K562 (cell line): ENCODE measurements at regions not wholly inside any gene's neighbourhood (a gene's known extent, or its start where the extent isn't known, plus 50 kb on each side); places are given as distances from the start of the nearest gene placed in this dataset.
A peak's percentile ranks its signal among the peaks of the same experiment; 100 is the strongest.

Source experiments
- DMBX1 ChIP-seq: fragments of 250-450 bp; sonication (Bioruptor Pico); IDR thresholded peaks from 2 replicates; pipeline ENCODE4 v1.8.0; 2022; ENCODE audit warnings: inconsistent platforms, mild to moderate bottlenecking, moderate library complexity, borderline replicate concordance
- DPF2 ChIP-seq: fragments of 450-650 bp; IDR thresholded peaks from 2 replicates; pipeline ENCODE4 v1.6.1; 2016
- HOXB6 ChIP-seq: fragments of 250-450 bp; sonication (Bioruptor Pico); IDR thresholded peaks from 2 replicates; pipeline ENCODE4 v1.5.1; 2022; ENCODE audit warnings: mild to moderate bottlenecking, borderline replicate concordance
- ILK ChIP-seq: fragments of 450-650 bp; IDR thresholded peaks from 2 replicates; pipeline ENCODE4 v1.6.1; 2016; ENCODE audit warnings: missing genetic modification characterization, low read depth, mild to moderate bottlenecking, missing compliant biosample characterization, moderate library complexity, borderline replicate concordance
- NONO ChIP-seq, 2 experiments: fragments of 200-400 bp in 1 of 2; fragments of 450-650 bp in 1 of 2; formaldehyde crosslinking in 1 of 2; IDR thresholded peaks; 2 replicates each; pipeline ENCODE4 v1.6.1; 2017; ENCODE audit warnings: low read depth in 2 of 2, mild to moderate bottlenecking in 2 of 2, moderate library complexity in 2 of 2, low read length in 1 of 2
- SP2 ChIP-seq: IDR thresholded peaks from 2 replicates; pipeline ENCODE4 v1.6.1; 2011; ENCODE audit warnings: mild to moderate bottlenecking, low read depth, low read length, moderate library complexity; ENCODE audit not compliant: poor library complexity, severe bottlenecking; ENCODE audit errors: extremely low read depth
- ZBTB7A ChIP-seq: IDR thresholded peaks from 2 replicates; pipeline ENCODE4 v1.6.1; 2011; ENCODE audit warnings: low read depth, mild to moderate bottlenecking, low read length, moderate library complexity, borderline replicate concordance; ENCODE audit not compliant: control insufficient read depth
- ZNF274 ChIP-seq: IDR thresholded peaks from 2 replicates; pipeline ENCODE4 v1.6.1; 2011; ENCODE audit warnings: low read depth, mild to moderate bottlenecking, low read length, moderate library complexity, borderline replicate concordance
- ZNF280A ChIP-seq: fragments of 450-650 bp; IDR thresholded peaks from 2 replicates; pipeline ENCODE4 v1.6.1; 2018; ENCODE audit warnings: mild to moderate bottlenecking, low read depth; ENCODE audit not compliant: partially characterized antibody
- ZNF589 ChIP-seq: fragments of 200-800 bp; sonication (Bioruptor generic); IDR thresholded peaks from 2 replicates; pipeline ENCODE4 v1.6.1; 2016; ENCODE audit warnings: low read depth, missing genetic modification characterization, missing compliant biosample characterization
- ZNF644 ChIP-seq: fragments of 200-800 bp; sonication (Bioruptor generic); IDR thresholded peaks from 2 replicates; pipeline ENCODE4 v1.6.1; 2016; ENCODE audit warnings: low read depth, missing genetic modification characterization, missing compliant biosample characterization
- TF ChIP-seq, protein P1 (sequence below): sonication (generic); formaldehyde crosslinking; IDR thresholded peaks from 2 replicates; pipeline ENCODE4 v1.8.0; 2023; ENCODE audit warnings: mild to moderate bottlenecking, missing genetic modification reagents
- TF ChIP-seq, protein P2 (sequence below): sonication (generic); formaldehyde crosslinking; IDR thresholded peaks from 2 replicates; pipeline ENCODE4 v1.8.0; 2022; ENCODE audit warnings: mild to moderate bottlenecking, missing genetic modification reagents
- TF ChIP-seq, protein P3 (sequence below): fragments of 250-450 bp; sonication (Bioruptor Pico); IDR thresholded peaks from 2 replicates; pipeline ENCODE4 v1.5.0; 2020; ENCODE audit warnings: mild to moderate bottlenecking, borderline replicate concordance

GRCh38 chr6:27672113-27672799 is 199.4 kb upstream of the ZNF184 start (continued):
- no peak; the same call in 1 of the 2 replicates for TF ChIP-seq ZNF589 (CRISPR knock-in tag)
- TF ChIP-seq, protein P1, sequence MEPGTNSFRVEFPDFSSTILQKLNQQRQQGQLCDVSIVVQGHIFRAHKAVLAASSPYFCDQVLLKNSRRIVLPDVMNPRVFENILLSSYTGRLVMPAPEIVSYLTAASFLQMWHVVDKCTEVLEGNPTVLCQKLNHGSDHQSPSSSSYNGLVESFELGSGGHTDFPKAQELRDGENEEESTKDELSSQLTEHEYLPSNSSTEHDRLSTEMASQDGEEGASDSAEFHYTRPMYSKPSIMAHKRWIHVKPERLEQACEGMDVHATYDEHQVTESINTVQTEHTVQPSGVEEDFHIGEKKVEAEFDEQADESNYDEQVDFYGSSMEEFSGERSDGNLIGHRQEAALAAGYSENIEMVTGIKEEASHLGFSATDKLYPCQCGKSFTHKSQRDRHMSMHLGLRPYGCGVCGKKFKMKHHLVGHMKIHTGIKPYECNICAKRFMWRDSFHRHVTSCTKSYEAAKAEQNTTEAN (CRISPR knock-in tag): peak; percentile 97
- TF ChIP-seq ZNF280A: no peak
- TF ChIP-seq ZBTB7A: peak; percentile 59; the same call in 1 of the 2 replicates
- peak; percentile 45; the same call in 1 of the 2 replicates for TF ChIP-seq DPF2
- TF ChIP-seq ILK (tag): 0 out of 2 replicates have a peak, but pooled peaks have one; percentile 31
- peak; percentile 36; the same call in 1 of the 2 replicates for TF ChIP-seq DMBX1 (CRISPR knock-in tag)
- TF ChIP-seq, protein P2, sequence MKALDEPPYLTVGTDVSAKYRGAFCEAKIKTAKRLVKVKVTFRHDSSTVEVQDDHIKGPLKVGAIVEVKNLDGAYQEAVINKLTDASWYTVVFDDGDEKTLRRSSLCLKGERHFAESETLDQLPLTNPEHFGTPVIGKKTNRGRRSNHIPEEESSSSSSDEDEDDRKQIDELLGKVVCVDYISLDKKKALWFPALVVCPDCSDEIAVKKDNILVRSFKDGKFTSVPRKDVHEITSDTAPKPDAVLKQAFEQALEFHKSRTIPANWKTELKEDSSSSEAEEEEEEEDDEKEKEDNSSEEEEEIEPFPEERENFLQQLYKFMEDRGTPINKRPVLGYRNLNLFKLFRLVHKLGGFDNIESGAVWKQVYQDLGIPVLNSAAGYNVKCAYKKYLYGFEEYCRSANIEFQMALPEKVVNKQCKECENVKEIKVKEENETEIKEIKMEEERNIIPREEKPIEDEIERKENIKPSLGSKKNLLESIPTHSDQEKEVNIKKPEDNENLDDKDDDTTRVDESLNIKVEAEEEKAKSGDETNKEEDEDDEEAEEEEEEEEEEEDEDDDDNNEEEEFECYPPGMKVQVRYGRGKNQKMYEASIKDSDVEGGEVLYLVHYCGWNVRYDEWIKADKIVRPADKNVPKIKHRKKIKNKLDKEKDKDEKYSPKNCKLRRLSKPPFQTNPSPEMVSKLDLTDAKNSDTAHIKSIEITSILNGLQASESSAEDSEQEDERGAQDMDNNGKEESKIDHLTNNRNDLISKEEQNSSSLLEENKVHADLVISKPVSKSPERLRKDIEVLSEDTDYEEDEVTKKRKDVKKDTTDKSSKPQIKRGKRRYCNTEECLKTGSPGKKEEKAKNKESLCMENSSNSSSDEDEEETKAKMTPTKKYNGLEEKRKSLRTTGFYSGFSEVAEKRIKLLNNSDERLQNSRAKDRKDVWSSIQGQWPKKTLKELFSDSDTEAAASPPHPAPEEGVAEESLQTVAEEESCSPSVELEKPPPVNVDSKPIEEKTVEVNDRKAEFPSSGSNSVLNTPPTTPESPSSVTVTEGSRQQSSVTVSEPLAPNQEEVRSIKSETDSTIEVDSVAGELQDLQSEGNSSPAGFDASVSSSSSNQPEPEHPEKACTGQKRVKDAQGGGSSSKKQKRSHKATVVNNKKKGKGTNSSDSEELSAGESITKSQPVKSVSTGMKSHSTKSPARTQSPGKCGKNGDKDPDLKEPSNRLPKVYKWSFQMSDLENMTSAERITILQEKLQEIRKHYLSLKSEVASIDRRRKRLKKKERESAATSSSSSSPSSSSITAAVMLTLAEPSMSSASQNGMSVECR (CRISPR knock-in tag): no peak
- 0 out of 4 replicates have a peak, but pooled peaks of 1 of the 2 experiments have one; percentile 42 for TF ChIP-seq NONO (IDR thresholded peaks at IDR 0.05; ENCODE audit: low read depth in 2 of 2, low read length in 1 of 2)
- 0 out of 2 replicates have a peak, but pooled peaks have one; percentile 27 for TF ChIP-seq ZNF644 (tag)
- no peak for TF ChIP-seq SP2
- TF ChIP-seq HOXB6: peak; percentile 86; the same call in 1 of the 2 replicates
- no peak for TF ChIP-seq ZNF274
- TF ChIP-seq, protein P3, sequence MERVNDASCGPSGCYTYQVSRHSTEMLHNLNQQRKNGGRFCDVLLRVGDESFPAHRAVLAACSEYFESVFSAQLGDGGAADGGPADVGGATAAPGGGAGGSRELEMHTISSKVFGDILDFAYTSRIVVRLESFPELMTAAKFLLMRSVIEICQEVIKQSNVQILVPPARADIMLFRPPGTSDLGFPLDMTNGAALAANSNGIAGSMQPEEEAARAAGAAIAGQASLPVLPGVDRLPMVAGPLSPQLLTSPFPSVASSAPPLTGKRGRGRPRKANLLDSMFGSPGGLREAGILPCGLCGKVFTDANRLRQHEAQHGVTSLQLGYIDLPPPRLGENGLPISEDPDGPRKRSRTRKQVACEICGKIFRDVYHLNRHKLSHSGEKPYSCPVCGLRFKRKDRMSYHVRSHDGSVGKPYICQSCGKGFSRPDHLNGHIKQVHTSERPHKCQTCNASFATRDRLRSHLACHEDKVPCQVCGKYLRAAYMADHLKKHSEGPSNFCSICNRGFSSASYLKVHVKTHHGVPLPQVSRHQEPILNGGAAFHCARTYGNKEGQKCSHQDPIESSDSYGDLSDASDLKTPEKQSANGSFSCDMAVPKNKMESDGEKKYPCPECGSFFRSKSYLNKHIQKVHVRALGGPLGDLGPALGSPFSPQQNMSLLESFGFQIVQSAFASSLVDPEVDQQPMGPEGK (CRISPR knock-in tag): no peak
